SK-N-SH treated with all-trans-retinoic acid at 6 μM for 48 hours (cell line): ENCODE measurements at regions not wholly inside any gene's neighbourhood (a gene's known extent, or its start where the extent isn't known, plus 50 kb on each side); places are given as distances from the start of the nearest gene placed in this dataset.

ENCODE experiments used
- ATAC-seq: fragments of 200-7000 bp; cut with Tn5 transposase; 3 replicates; pipeline ENCODE4 v1.9.1; 2020; ENCODE audit warnings: mild to moderate bottlenecking, moderate library complexity
- ARNTL ChIP-seq: fragments of 450-650 bp; formaldehyde crosslinking; IDR thresholded peaks from 2 replicates; pipeline ENCODE4 v1.5.0; 2020; ENCODE audit warnings: low read depth, mild to moderate bottlenecking, moderate library complexity, borderline replicate concordance
- BACH2 ChIP-seq: fragments of 250-450 bp; sonication (Bioruptor Pico); IDR thresholded peaks from 2 replicates; pipeline ENCODE4 v1.9.0; 2021; ENCODE audit warnings: mild to moderate bottlenecking, borderline replicate concordance
- CREB5 ChIP-seq: fragments of 250-450 bp; sonication (Bioruptor Pico); IDR thresholded peaks from 2 replicates; pipeline ENCODE4 v1.5.1; 2020; ENCODE audit warnings: low read depth, mild to moderate bottlenecking, moderate library complexity
- CSDC2 ChIP-seq: fragments of 250-450 bp; sonication (Bioruptor Pico); IDR thresholded peaks from 2 replicates; pipeline ENCODE4 v1.5.0; 2020; ENCODE audit warnings: mild to moderate bottlenecking, moderate library complexity
- CSRNP3 ChIP-seq: fragments of 250-450 bp; sonication (Bioruptor Pico); IDR thresholded peaks from 2 replicates; pipeline ENCODE4 v1.5.1; 2021; ENCODE audit warnings: mild to moderate bottlenecking, moderate library complexity
- ESRRG ChIP-seq: fragments of 250-450 bp; sonication (Bioruptor Pico); IDR thresholded peaks from 2 replicates; pipeline ENCODE4 v1.6.1; 2021; ENCODE audit warnings: mild to moderate bottlenecking
- GLIS3 ChIP-seq: fragments of 250-450 bp; sonication (Bioruptor Pico); IDR thresholded peaks from 2 replicates; pipeline ENCODE4 v1.5.0; 2020; ENCODE audit warnings: mild to moderate bottlenecking, moderate library complexity
- ISL1 ChIP-seq: fragments of 250-450 bp; sonication (Bioruptor Pico); IDR thresholded peaks from 2 replicates; pipeline ENCODE4 v2.1.2; 2022; ENCODE audit warnings: mild to moderate bottlenecking, moderate library complexity
- OSR1 ChIP-seq: fragments of 250-450 bp; sonication (Bioruptor Pico); IDR thresholded peaks from 2 replicates; pipeline ENCODE4 v1.8.0; 2022; ENCODE audit warnings: moderate library complexity, mild to moderate bottlenecking, inconsistent platforms
- PPARA ChIP-seq: fragments of 250-450 bp; sonication (Bioruptor Pico); IDR thresholded peaks from 2 replicates; pipeline ENCODE4 v1.5.0; 2020; ENCODE audit warnings: mild to moderate bottlenecking, borderline replicate concordance
- RARB ChIP-seq: fragments of 250-450 bp; sonication (Bioruptor Pico); IDR thresholded peaks from 2 replicates; pipeline ENCODE4 v1.8.0; 2021; ENCODE audit warnings: mild to moderate bottlenecking, moderate library complexity
- SNAI2 ChIP-seq: fragments of 250-450 bp; sonication (Bioruptor Pico); IDR thresholded peaks from 2 replicates; pipeline ENCODE4 v1.5.0; 2020; ENCODE audit warnings: mild to moderate bottlenecking, moderate library complexity
- TCF4 ChIP-seq: fragments of 250-450 bp; sonication (Bioruptor Pico); IDR thresholded peaks from 2 replicates; pipeline ENCODE4 v1.8.0; 2021; ENCODE audit warnings: mild to moderate bottlenecking, moderate library complexity, borderline replicate concordance
- TOX ChIP-seq: fragments of 250-450 bp; sonication (Bioruptor Pico); IDR thresholded peaks from 2 replicates; pipeline ENCODE4 v1.8.0; 2021; ENCODE audit warnings: mild to moderate bottlenecking, moderate library complexity, borderline replicate concordance
- TSHZ2 ChIP-seq: fragments of 250-450 bp; sonication (Bioruptor Pico); IDR thresholded peaks from 2 replicates; pipeline ENCODE4 v1.5.0; 2020; ENCODE audit warnings: mild to moderate bottlenecking, moderate library complexity
- ZC3H10 ChIP-seq: fragments of 250-450 bp; sonication (Bioruptor Pico); IDR thresholded peaks from 2 replicates; pipeline ENCODE4 v1.5.1; 2021; ENCODE audit warnings: mild to moderate bottlenecking, moderate library complexity
- ZFP3 ChIP-seq: fragments of 250-450 bp; sonication (Bioruptor Pico); IDR thresholded peaks from 2 replicates; pipeline ENCODE4 v1.5.0; 2020; ENCODE audit warnings: mild to moderate bottlenecking, moderate library complexity
- ZFP30 ChIP-seq: fragments of 450-650 bp; formaldehyde crosslinking; IDR thresholded peaks from 2 replicates; pipeline ENCODE4 v1.5.0; 2022; ENCODE audit warnings: mild to moderate bottlenecking, moderate library complexity
- ZNF70 ChIP-seq: fragments of 450-650 bp; formaldehyde crosslinking; IDR thresholded peaks from 2 replicates; pipeline ENCODE4 v1.5.0; 2020; ENCODE audit warnings: mild to moderate bottlenecking, moderate library complexity
- ZNF8 ChIP-seq: fragments of 450-650 bp; formaldehyde crosslinking; IDR thresholded peaks from 2 replicates; pipeline ENCODE4 v1.5.0; 2020; ENCODE audit warnings: mild to moderate bottlenecking, moderate library complexity

- no peak; the same call in 2 of the 3 replicates for ATAC-seq
- TF ChIP-seq ZNF8 (CRISPR knock-in tag) (no peak), CSDC2 (CRISPR knock-in tag) (no peak), ESRRG (CRISPR knock-in tag) (no peak), CSRNP3 (no peak), TSHZ2 (no peak), ZC3H10 (CRISPR knock-in tag) (no peak), GLIS3 (CRISPR knock-in tag) (no peak)
Measured at GRCh38 chr1:229710746-229711145, 84.7 kb downstream of the URB2 start.

GRCh38 chr1:229714306-229714705 is 88.3 kb downstream of the URB2 start:
- no peak for ATAC-seq
- TF ChIP-seq ARNTL (CRISPR knock-in tag), result no peak
- no peak for TF ChIP-seq ISL1
- TF ChIP-seq CSRNP3, result no peak
- TF ChIP-seq TOX (CRISPR knock-in tag), result no peak

- ATAC-seq, result peak; percentile 91
- TF ChIP-seq TOX (CRISPR knock-in tag) (no peak), ESRRG (CRISPR knock-in tag) (no peak), BACH2 (CRISPR knock-in tag) (no peak), TCF4 (no peak), ZFP3 (CRISPR knock-in tag) (no peak), ZFP30 (no peak), CSRNP3 (no peak), ZC3H10 (CRISPR knock-in tag) (no peak), ISL1 (no peak), SNAI2 (no peak), CREB5 (CRISPR knock-in tag) (no peak), ZNF70 (no peak), OSR1 (no peak), CSDC2 (CRISPR knock-in tag) (no peak), RARB (CRISPR knock-in tag) (no peak), TSHZ2 (no peak), ZNF8 (CRISPR knock-in tag) (no peak), PPARA (CRISPR knock-in tag) (no peak)
- TF ChIP-seq, all 23 proteins: peak for 0
Measured at GRCh38 chr1:229714964-229715603, 89.0 kb downstream of the URB2 start.
